Caco-2 (cell line): ENCODE measurements at regions not wholly inside any gene's neighbourhood (a gene's known extent, or its start where the extent isn't known, plus 50 kb on each side); places are given as distances from the start of the nearest gene placed in this dataset.

Experiments used
- BruUV-seq: library from RNA; stranded (reverse); fragments of 400-500 nt; replicated peaks from 2 replicates; lab custom pipeline; 2021; lab: Mats Ljungman, UMichigan
- CTCF ChIA-PET: fragments of 300-600 bp; sonication (Branson Sonifier 250); formaldehyde crosslinking; loops from one replicate; lab custom pipeline; 2022; ENCODE audit warnings: antibody characterized with exemption; lab: Charles Lee
- POLR2A ChIA-PET: fragments of 300-600 bp; sonication (Branson Sonifier 250); formaldehyde crosslinking; loops from one replicate; lab custom pipeline; 2022; ENCODE audit warnings: antibody characterized with exemption; lab: Charles Lee
- DNase-seq, 2 experiments: peaks; one replicate each; pipeline versions ENCODE4 v3.0.0 to v3.0.0-alpha.2; 2020 to 2022
- H3K27me3 ChIP-seq: replicated peaks from 2 replicates; pipeline ENCODE4 v1.6.0; 2011; ENCODE audit warnings: low read length; ENCODE audit not compliant: control insufficient read depth, insufficient read depth
- H3K36me3 ChIP-seq: 2 replicates; pipeline ENCODE4 v1.5.1; 2011; ENCODE audit warnings: low read length; ENCODE audit not compliant: control insufficient read depth, insufficient read depth
- H3K4me1 ChIP-seq: fragments of 250-450 bp; sonication (Bioruptor Pico); 2 replicates; pipeline ENCODE4 v1.5.1; 2020; ENCODE audit warnings: mild to moderate bottlenecking
- H3K4me3 ChIP-seq: 2 replicates; pipeline ENCODE4 v1.5.1; 2011; ENCODE audit warnings: low read depth, mild to moderate bottlenecking, control low read depth, low read length
- H3K9me3 ChIP-seq: fragments of 250-450 bp; sonication (Bioruptor Pico); 2 replicates; pipeline ENCODE4 v1.5.1; 2020; ENCODE audit warnings: mild to moderate bottlenecking, moderate library complexity
- H3K27ac Mint-ChIP-seq: one replicate; pipeline ENCODE4 v1.8.0; 2022; ENCODE audit warnings: mixed read lengths; ENCODE audit not compliant: unreplicated experiment
- H3K27me3 Mint-ChIP-seq: one replicate; pipeline ENCODE4 v1.8.0; 2022; ENCODE audit warnings: mixed read lengths; ENCODE audit not compliant: insufficient read depth, unreplicated experiment
- H3K36me3 Mint-ChIP-seq: one replicate; pipeline ENCODE4 v1.8.0; 2022; ENCODE audit warnings: mild to moderate bottlenecking, mixed read lengths; ENCODE audit not compliant: insufficient read depth, unreplicated experiment
- H3K4me1 Mint-ChIP-seq: one replicate; pipeline ENCODE4 v1.8.0; 2022; ENCODE audit warnings: low read depth, mixed read lengths; ENCODE audit not compliant: unreplicated experiment
- H3K4me3 Mint-ChIP-seq: one replicate; pipeline ENCODE4 v1.8.0; 2022; ENCODE audit warnings: mild to moderate bottlenecking, moderate library complexity, mixed read lengths; ENCODE audit not compliant: unreplicated experiment
- H3K9me3 Mint-ChIP-seq: one replicate; pipeline ENCODE4 v1.8.0; 2022; ENCODE audit warnings: mixed read lengths; ENCODE audit not compliant: unreplicated experiment
- intact Hi-C: fragments of 100-400 bp; cut with micrococcal nuclease; formaldehyde crosslinking; loops from one replicate; pipeline ENCODE4 v1.10.0; 2022; ENCODE audit not compliant: unreplicated experiment
- TF ChIP-seq, protein P1 (sequence below), 2 experiments: fragments of 200-600 bp in 1 of 2; IDR thresholded peaks; 1 replicate in 1 of 2; 2 replicates in 1 of 2; pipeline versions ENCODE4 v1.5.1 to v1.8.0; 2011 to 2022; ENCODE audit warnings: antibody characterized with exemption in 1 of 2, control low read depth in 1 of 2, inconsistent platforms in 1 of 2, low read depth in 1 of 2, low read length in 1 of 2, mild to moderate bottlenecking in 1 of 2, moderate library complexity in 1 of 2; ENCODE audit not compliant: insufficient read depth in 1 of 2, severe bottlenecking in 1 of 2, unreplicated experiment in 1 of 2

DNA sequence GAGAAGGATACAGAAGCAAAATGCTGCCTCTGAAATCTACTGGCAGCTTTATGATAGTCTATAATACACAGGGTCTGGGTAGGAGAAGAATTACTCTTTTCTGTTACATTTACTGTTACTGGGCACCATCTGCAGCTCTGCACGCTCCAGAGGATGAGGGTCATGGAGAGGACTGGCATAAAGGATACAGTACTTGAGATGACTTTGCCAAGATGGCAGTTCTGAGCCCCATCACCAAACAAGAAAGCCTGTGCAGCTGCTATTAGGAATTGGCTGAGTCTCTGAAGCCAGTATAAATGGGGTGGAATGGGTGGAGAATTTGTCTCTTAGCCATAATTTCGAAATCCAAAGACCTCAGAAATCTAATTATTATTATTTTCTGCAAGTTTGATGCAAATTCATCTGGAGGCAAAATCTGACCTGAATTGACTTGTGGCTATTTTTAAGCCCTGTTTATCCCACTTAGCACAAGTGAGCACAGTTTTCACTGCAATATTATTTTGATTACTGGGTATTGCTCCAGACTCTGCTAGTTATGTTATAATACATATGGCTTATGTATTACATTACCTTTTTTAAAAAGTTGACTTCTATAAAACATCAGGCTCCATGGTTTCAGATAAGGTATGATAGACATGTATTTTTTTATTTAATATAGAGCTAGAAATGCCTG is 579.5 kb downstream of the MBD2 start:
- no peaks in the 10 kb centered on the region for H3K27me3 ChIP-seq
- no peak overlapping the region for H3K4me3 Mint-ChIP-seq
- intact Hi-C loops: no loop called here
- no peaks in the 10 kb centered on the region for H3K9me3 Mint-ChIP-seq
- H3K36me3 ChIP-seq: no peaks in the 10 kb centered on the region
- H3K9me3 ChIP-seq: no peaks in the 10 kb centered on the region
- no peaks in the 10 kb centered on the region for H3K27me3 Mint-ChIP-seq
- no peak overlapping the region for H3K27ac Mint-ChIP-seq
- BruUV-seq: no TSS peak
- DNase-seq: no peak
- no peak overlapping the region for H3K4me3 ChIP-seq
- ChIA-PET CTCF (no interaction called here), POLR2A (no interaction called here)
- H3K4me1 Mint-ChIP-seq: no peaks in the 10 kb centered on the region
- no peaks in the 10 kb centered on the region for H3K4me1 ChIP-seq
- TF ChIP-seq, protein P1, sequence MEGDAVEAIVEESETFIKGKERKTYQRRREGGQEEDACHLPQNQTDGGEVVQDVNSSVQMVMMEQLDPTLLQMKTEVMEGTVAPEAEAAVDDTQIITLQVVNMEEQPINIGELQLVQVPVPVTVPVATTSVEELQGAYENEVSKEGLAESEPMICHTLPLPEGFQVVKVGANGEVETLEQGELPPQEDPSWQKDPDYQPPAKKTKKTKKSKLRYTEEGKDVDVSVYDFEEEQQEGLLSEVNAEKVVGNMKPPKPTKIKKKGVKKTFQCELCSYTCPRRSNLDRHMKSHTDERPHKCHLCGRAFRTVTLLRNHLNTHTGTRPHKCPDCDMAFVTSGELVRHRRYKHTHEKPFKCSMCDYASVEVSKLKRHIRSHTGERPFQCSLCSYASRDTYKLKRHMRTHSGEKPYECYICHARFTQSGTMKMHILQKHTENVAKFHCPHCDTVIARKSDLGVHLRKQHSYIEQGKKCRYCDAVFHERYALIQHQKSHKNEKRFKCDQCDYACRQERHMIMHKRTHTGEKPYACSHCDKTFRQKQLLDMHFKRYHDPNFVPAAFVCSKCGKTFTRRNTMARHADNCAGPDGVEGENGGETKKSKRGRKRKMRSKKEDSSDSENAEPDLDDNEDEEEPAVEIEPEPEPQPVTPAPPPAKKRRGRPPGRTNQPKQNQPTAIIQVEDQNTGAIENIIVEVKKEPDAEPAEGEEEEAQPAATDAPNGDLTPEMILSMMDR (IDR thresholded peaks at IDR 0.05; ENCODE audit: insufficient read depth in 1 of 2, low read depth in 1 of 2, low read length in 1 of 2, severe bottlenecking in 1 of 2, unreplicated experiment in 1 of 2): no peak
- no peaks in the 10 kb centered on the region for H3K36me3 Mint-ChIP-seq

DNA sequence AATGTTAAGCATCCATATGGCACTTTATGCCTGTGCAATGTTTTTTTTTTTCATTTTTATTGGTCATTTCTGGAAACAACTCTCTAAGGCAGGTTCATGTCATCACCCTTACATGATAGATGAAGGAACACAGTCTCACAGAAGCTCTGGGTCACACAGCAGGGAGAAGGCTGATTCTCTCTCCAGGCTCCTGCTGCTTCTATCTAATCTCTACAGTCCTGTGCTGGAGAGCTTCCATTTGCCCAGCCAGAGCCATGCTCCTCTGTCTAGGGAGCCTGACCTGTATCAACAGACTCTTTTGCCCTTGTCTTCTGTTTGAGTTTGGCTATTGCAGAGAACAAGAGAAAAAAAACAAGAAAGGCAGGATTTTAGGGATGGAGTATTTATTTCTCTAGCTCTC is 584.8 kb downstream of the MBD2 start:
- Mint-ChIP-seq H3K27me3 (peaks cover 3% of the 10 kb centered on the region), H3K9me3 (no peaks in the 10 kb centered on the region), H3K27ac (no peak overlapping the region), H3K36me3 (no peaks in the 10 kb centered on the region), H3K4me3 (no peak overlapping the region), H3K4me1 (no peaks in the 10 kb centered on the region)
- BruUV-seq: no TSS peak
- Histone ChIP-seq H3K27me3 (no peaks in the 10 kb centered on the region), H3K36me3 (no peaks in the 10 kb centered on the region), H3K4me1 (no peaks in the 10 kb centered on the region), H3K9me3 (no peaks in the 10 kb centered on the region), H3K4me3 (no peak overlapping the region)
- no peak for DNase-seq
- TF ChIP-seq, protein P1 (IDR thresholded peaks at IDR 0.05; ENCODE audit: insufficient read depth in 1 of 2, low read depth in 1 of 2, low read length in 1 of 2, severe bottlenecking in 1 of 2, unreplicated experiment in 1 of 2): no peak
- intact Hi-C loops: no loop called here
- ChIA-PET CTCF (no interaction called here), POLR2A (no interaction called here)

- Mint-ChIP-seq H3K9me3 (no peaks in the 10 kb centered on the region), H3K4me1 (no peaks in the 10 kb centered on the region)
- no TSS peak for BruUV-seq
Observed at GRCh38 chr18:53629337-53629736, 595.1 kb downstream of the MBD2 start.

More at GRCh38 chr18:53629337-53629736, 595.1 kb downstream of the MBD2 start:
- ChIA-PET CTCF (no interaction called here), POLR2A (no interaction called here)
- H3K4me3 ChIP-seq: no peak overlapping the region
- H3K27me3 Mint-ChIP-seq: peaks cover 6% of the 10 kb centered on the region
- H3K4me3 Mint-ChIP-seq: no peak overlapping the region
- H3K36me3 ChIP-seq: no peaks in the 10 kb centered on the region
- no peak for DNase-seq
- intact Hi-C loops: no loop called here
- TF ChIP-seq, protein P1 (IDR thresholded peaks at IDR 0.05; ENCODE audit: insufficient read depth in 1 of 2, low read depth in 1 of 2, low read length in 1 of 2, severe bottlenecking in 1 of 2, unreplicated experiment in 1 of 2): no peak
- H3K4me1 ChIP-seq: no peaks in the 10 kb centered on the region
- no peaks in the 10 kb centered on the region for H3K9me3 ChIP-seq
- no peak overlapping the region for H3K27ac Mint-ChIP-seq
- H3K36me3 Mint-ChIP-seq: no peaks in the 10 kb centered on the region
- H3K27me3 ChIP-seq: no peaks in the 10 kb centered on the region
